Hepatic stellate cell (primary cell): ENCODE measurements at regions not wholly inside any gene's neighbourhood (a gene's known extent, or its start where the extent isn't known, plus 50 kb on each side); places are given as distances from the start of the nearest gene placed in this dataset.

Experiments used
- DNase-seq: peaks from one replicate; pipeline ENCODE4 v3.0.0; 2011; ENCODE audit warnings: low spot score

- no peak for DNase-seq
Measured at GRCh38 chr11:130613396-130613795, 165.0 kb downstream of the ADAMTS15 start.

- no peak for DNase-seq
Measured at GRCh38 chr11:130614591-130614990, 166.1 kb downstream of the ADAMTS15 start.

- DNase-seq: no peak
Measured at GRCh38 chr11:130615561-130615960, 167.1 kb downstream of the ADAMTS15 start.

DNA sequence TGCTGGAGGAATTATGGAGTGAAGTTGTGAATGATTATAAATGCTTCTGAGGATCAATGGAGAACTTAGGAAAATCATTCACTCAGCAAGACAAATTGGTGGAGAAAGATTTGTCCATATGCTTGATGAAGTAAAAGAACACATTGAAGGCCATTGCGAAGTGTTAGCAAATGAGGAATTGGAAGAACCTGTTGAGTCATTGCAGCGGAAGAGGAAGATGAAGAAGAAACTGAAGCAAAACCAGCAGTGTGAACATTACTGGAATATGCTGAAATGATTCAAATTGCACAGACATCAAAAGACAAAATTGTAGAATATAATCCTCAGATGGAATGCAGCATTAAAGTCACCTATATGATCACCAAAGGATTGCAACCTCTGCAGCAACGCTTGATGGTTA lies 168.1 kb downstream of the ADAMTS15 start:
- no peak for DNase-seq

DNA sequence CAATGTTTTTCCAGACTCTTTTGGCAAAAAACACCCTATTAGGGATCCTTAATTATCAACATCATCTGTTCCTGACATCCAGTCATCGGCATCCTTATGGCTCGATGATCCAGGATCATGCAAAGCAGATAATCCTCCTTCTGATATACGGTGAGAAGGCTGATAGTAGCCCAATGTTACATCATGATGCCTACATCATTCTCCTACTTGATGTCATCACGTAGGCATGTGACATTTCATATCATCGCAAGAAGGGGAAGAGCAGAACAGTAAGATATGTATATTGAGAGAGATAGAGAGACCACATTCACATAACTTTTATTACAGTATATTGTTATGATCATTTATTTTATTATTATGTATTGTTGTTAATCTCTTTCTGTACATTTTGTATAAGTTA lies 168.6 kb downstream of the ADAMTS15 start:
- no peak for DNase-seq

DNA sequence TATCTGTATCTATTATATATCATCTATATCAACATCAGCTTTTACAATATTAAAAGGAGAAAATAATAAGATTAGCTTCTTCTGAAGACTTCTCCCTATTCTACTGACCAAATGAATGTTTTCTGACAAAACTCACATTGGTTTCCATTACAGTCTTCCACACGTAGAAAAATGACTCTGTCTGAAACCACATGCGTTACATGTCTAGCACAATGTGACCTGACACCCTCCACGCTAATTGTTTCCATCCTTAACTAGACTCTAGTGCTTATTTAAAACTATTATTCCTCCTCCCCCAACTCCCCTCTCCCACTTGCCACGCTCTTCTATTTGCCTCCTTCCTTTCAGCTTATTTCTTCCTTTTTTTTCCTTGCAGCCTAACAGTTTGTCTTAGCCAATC lies 172.1 kb downstream of the ADAMTS15 start:
- no peak for DNase-seq

DNA sequence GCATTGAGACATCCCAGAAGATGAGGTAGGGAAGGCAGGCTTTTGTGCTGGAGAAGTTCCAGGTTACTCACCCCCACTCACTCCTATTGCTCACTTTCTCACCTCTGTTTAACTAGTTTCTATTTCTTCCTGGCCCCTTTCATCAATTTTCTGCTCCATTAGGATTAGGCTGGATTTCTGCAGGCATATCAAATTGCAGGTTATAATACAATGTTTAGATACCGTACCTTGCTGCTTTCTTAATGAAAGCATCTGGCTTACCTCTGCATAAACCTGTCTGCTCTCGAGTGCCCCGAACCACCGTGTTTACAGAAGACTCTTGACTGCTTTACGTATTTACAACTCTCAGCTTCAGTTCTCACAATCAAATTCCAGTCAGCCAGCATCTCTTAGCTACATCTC lies 173.7 kb downstream of the ADAMTS15 start:
- no peak for DNase-seq

DNA sequence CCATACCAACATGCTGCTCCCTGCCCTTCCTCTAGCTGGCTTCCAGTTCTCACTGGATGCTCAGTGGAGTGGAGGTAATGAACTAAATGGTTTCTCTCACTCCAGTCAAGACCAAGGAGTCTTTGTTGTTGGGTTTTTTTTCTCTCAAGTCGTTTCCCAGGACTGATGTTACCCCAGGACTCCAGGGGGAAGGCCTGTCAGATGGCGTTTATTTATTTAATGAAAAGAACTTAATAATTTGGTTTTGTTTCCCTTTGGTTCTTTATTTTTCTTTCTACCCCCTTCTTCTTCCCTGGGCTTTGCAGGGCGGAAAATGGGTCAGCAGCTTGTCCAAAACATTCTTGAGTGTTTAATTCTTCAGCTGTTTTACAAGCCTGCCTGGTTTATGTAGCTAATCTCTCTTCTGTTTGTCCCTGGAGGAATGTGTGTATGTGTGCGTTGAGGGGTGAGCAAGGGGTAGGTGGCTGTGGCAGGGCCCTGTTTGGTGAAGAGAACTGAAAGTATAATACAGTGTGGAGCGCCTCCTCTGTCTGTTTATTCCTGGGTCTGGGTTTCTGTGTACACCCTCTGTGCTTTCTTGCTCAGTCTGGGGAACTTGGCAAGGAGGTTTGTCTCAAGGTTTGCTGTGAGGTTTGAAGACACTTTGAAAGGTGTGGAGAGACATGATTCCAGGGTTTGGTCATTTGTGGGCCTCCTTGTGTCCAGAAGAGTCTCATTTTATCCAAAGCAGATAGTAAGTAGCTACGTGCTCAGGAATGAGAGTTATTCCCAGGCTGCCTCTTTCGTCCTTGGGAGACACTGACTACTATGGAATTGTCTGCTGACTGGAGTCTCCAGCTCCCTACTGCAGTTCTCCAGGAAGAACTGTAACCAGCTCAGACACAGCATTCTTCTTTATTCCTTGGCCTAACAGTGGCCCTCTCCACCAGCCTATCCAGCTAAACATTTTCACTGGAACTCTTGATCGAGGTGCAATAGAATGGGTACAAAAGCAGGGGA lies 175.5 kb downstream of the ADAMTS15 start:
- DNase-seq: peak; percentile 62

DNA sequence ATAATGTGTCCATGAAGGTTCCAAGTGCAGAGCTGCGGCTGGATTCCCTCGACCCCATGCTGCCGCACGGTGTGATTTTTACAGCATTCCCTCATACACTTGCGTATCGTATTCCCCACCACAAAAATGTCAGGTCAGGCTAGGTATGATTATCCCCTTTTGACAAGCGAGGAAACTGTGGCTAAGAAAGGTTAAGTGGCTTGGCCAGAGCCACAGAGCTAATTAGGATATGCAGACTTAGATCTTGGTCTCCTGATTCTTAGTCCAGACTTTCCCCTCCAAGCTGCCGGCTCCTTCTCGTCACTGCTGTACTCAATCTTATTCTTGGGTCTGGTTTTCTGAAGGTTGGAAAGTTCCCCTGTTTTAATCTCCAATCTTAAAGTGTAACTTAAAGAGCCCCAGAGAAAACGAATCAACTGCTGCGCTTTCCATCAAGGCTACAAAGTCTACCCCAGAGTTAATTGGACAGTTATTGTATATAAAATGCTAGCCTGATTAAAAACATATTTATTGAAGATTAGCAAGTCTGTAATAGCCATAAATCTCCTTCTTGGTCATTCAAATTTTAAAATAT lies 176.6 kb downstream of the ADAMTS15 start:
- no peak for DNase-seq

- DNase-seq: no peak
Measured at GRCh38 chr11:130625578-130626306, 177.3 kb downstream of the ADAMTS15 start.

GRCh38 chr11:130629039-130629438 lies 180.6 kb downstream of the ADAMTS15 start:
- DNase-seq: no peak

DNA sequence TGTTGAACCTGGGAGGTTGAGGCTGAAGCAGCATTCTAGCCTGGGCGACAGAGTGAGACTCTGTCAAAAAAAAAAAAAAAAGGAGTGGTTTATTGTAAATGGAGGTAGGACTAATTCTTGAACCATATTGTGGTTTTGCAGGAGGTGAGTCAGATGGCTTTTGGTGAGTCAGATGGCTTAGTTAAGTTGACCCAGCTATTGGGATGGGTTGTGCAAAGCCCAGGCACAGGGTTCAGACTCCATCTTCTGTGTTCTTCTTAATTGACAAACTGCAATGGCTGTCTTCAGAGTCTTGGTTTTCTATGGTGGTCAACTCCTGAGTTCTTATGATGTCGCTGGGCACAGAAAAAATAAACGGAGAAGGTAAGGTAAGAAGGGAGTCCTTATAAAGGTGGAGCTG lies 182.7 kb downstream of the ADAMTS15 start:
- DNase-seq: peak; percentile 75

GRCh38 chr11:130633466-130633865 lies 185.0 kb downstream of the ADAMTS15 start:
- DNase-seq: no peak

DNA sequence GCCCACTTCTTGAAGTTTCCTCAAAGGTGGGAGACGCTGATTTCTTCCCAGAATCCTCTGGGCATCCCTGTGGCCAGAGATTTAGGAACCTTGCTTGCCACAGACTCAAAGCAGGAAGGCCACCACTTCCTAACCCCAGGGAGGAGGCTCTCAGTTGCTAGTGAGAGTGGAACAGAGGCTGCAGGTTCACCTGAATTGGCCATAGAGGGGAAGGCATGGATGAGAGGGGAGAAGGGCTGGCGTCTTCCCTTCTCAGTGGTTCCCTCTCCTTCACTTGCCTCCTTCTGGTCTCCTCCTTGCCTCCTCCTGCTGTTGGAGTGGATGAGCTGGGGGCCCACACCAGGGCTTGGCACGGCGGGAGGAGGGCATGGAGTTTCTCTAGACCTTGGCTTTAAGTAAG lies 185.7 kb downstream of the ADAMTS15 start:
- DNase-seq: no peak

DNA sequence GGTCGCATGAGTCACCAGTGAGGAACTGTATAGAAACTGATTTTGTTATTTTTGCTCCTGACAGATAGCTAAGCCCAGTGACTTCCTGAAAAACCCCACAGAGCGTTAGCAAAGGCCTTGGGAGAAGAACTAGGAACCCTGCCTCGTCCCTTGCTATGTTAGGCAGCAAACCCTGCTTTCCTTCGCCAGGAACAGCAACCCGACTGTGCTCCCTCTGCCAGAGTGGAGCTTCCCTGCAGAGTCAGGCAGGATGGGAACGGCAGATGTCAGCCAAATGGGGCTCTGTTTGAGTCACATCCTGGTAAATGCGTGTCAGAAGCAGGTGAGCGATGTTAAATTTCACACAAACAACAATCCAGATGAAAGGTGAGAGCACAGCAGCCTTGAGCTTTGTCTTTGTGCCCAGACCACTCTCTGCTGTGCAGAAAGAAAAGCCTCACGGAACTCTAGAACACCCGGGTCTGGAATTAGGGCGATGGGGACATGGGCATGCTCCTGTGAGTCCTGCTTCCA lies 186.6 kb downstream of the ADAMTS15 start:
- DNase-seq: peak; percentile 47

GRCh38 chr11:130635937-130636630 lies 187.6 kb downstream of the ADAMTS15 start:
- no peak for DNase-seq

GRCh38 chr11:130636722-130637464 lies 188.4 kb downstream of the ADAMTS15 start:
- DNase-seq: peak; percentile 58

GRCh38 chr11:130637566-130637965 lies 189.1 kb downstream of the ADAMTS15 start:
- DNase-seq: no peak

- DNase-seq: no peak
Measured at GRCh38 chr11:130638033-130638432, 189.6 kb downstream of the ADAMTS15 start.

DNA sequence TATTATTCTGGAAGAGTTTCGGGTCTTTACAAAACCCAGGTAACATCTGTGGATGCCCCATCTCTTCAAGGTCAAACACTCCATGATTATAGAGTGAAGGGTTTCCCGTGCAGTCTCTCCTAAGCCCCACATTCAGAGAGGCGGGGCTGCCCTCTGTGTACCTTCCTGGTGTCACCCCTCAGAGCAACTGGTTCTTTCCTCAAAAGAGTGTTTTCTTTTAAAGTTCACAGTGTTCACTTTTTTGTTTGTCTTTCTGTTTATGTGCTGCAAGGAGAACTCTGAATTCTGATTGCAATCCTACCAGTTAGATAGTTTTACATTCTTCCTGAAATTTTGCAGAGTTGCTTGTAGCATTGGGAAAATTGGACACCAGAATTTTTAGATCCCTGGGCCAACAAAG lies 190.2 kb downstream of the ADAMTS15 start:
- DNase-seq: no peak

DNA sequence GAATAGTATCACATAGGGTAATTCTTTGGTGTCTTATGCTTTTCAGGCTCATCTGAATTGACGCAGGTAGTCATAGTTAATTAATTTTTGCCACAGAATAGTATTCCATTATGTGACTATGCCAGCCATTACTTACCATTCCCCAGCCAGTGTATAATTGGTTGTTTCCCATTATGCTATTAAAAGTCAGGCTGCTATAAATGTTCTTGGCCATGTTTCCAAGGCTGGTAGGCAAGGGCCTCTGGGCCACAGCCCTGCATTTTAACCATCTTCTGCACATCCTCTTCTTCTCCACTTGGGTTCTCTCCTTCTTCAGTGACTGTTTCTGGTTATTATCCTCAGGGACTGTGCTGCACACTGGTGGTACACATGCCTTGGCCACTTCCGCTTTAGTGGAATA lies 190.9 kb downstream of the ADAMTS15 start:
- no peak for DNase-seq
